ENCODE measurements at regions not wholly inside any gene's neighbourhood (a gene's known extent, or its start where the extent isn't known, plus 50 kb on each side); places are given as distances from the start of the nearest gene placed in this dataset.

GRCh38 chr17:14745541-14745940 is 444.7 kb downstream of the HS3ST3B1 start:
- TF ChIP-seq, protein P1, sequence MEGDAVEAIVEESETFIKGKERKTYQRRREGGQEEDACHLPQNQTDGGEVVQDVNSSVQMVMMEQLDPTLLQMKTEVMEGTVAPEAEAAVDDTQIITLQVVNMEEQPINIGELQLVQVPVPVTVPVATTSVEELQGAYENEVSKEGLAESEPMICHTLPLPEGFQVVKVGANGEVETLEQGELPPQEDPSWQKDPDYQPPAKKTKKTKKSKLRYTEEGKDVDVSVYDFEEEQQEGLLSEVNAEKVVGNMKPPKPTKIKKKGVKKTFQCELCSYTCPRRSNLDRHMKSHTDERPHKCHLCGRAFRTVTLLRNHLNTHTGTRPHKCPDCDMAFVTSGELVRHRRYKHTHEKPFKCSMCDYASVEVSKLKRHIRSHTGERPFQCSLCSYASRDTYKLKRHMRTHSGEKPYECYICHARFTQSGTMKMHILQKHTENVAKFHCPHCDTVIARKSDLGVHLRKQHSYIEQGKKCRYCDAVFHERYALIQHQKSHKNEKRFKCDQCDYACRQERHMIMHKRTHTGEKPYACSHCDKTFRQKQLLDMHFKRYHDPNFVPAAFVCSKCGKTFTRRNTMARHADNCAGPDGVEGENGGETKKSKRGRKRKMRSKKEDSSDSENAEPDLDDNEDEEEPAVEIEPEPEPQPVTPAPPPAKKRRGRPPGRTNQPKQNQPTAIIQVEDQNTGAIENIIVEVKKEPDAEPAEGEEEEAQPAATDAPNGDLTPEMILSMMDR (IDR thresholded peaks at IDR 0.05): no peak
- TF ChIP-seq POLR2A (IDR thresholded peaks at IDR 0.05): no peak

All from uterus (tissue), 2 donors.